SJCRH30 (cell line): ENCODE measurements at regions not wholly inside any gene's neighbourhood (a gene's known extent, or its start where the extent isn't known, plus 50 kb on each side); places are given as distances from the start of the nearest gene placed in this dataset.
"Not testable (repeated sequence)": the region's sequence is repeated elsewhere in the genome, so short reads cannot be mapped to it uniquely, and the experiment has no call there.

Source experiments
- DNase-seq, 2 experiments: peaks; one replicate each; pipeline ENCODE4 v3.0.0-alpha.2; 2015 to 2020
- H3K27ac ChIP-seq: fragments of 250-450 bp; sonication (Bioruptor Pico); 2 replicates; pipeline ENCODE4 v1.5.1; 2020; ENCODE audit warnings: mild to moderate bottlenecking, moderate library complexity
- H3K27me3 ChIP-seq: fragments of 250-450 bp; sonication (Bioruptor Pico); 2 replicates; pipeline ENCODE4 v1.5.1; 2020; ENCODE audit warnings: mild to moderate bottlenecking, moderate library complexity
- H3K36me3 ChIP-seq: fragments of 250-450 bp; sonication (Bioruptor Pico); 2 replicates; pipeline ENCODE4 v1.5.1; 2020; ENCODE audit warnings: mild to moderate bottlenecking, moderate library complexity
- H3K4me1 ChIP-seq: fragments of 250-450 bp; sonication (Bioruptor Pico); 2 replicates; pipeline ENCODE4 v1.5.1; 2020; ENCODE audit warnings: mild to moderate bottlenecking, moderate library complexity
- H3K4me3 ChIP-seq: fragments of 250-450 bp; sonication (Bioruptor Pico); 2 replicates; pipeline ENCODE4 v1.5.1; 2020; ENCODE audit warnings: mild to moderate bottlenecking, moderate library complexity
- H3K9me3 ChIP-seq: fragments of 250-450 bp; sonication (Bioruptor Pico); replicated peaks from 2 replicates; pipeline ENCODE4 v1.5.1; 2020; ENCODE audit warnings: mild to moderate bottlenecking, moderate library complexity

DNA sequence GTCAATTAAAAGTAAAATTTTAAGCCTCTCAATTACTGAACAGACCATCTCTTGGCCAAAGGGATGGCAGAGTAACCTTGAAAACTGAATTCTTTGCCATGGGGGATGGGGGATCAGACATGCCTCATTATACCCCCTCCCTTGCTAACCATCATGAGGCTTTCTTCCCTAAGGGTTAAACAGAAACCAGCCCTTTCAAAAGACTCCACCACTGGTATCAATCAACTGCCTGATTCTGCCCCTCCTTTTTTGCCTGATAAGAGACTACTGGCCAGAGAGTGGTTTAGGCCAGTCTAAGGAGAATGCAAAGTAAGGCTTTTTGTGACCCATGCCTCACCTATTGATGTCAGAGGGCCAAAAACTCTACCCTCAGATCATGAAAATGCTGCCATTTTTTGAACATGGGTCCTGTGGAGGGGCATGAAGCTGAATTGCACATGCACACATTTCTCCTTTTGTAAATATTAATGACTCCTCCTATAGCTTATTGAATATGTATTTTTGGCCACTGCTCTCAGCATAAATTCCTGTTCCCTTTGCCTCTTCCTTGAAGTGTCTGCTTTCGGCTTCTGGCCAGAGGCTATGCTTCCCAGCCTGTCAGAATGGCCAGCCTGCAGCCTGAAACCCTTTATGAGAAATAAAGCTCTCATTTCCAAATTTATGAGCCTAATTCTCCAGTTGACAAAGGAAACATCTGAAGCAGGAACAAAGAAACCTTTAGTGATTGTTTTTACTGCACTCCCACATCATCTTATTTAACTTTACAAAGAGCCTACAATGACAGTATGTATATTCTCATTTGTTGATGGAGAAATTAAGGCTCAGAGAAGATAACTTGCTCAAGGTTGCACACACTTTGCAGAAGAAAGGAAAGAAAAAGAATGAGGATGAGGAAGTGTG, 270.7 kb upstream of the CELF4 start:
- Histone ChIP-seq H3K27ac (no peak overlapping the region), H3K9me3 (no peaks in the 10 kb centered on the region), H3K27me3 (no peaks in the 10 kb centered on the region), H3K36me3 (no peaks in the 10 kb centered on the region), H3K4me3 (no peak overlapping the region), H3K4me1 (no peaks in the 10 kb centered on the region)
- no peak for DNase-seq

DNA sequence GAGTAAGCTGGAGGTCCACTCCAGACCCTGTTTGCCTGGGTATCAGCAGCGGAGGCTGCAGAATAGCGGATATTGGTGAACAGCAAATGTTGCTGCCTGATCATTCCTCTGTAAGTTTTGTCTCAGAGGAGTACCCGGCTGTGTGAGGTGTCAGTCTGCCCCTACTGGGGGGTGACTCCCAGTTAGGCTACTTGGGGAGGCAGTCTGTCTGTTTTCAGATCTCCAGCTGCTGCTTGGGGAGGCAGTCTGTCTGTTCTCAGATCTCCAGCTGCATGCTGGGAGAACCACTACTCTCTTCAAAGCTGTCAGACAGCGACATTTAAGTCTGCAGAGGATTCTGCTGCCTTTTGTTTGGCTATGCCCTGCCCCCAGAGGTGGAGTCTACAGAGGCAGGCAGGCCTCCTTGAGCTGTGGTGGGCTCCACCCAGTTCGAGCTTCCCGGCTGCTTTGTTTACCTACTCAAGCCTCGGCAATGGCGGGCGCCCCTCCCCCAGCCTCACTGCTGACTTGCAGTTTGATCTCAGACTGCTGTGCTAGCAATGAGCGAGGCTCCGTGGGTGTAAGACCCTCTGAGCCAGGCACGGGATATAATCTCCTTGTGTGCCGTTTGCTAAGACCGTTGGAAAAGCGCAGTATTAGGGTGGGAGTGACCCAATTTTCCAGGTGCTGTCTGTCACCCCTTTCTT, 266.6 kb upstream of the CELF4 start:
- H3K4me3 ChIP-seq, DNase-seq, H3K27me3 ChIP-seq, H3K36me3 ChIP-seq, H3K9me3 ChIP-seq, H3K4me1 ChIP-seq, H3K27ac ChIP-seq: not testable (repeated sequence)

DNA sequence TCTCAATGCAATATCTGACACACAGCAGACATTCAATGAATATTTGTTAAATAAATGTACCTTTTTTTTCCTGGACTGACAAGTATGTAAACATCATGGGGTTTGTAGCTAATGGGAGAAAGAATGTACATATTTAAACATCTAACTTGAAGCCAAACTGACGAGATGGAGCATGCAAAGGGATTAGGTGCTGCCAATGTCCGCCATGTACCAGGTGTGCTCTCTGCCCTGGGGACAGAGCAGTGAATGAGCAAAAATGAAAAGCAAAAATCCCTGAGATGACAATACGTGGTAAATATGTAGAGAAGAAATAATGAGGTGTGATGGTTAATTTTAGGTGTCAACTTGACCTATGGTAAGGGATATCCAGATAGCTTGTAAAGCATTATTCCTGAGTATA, 247.4 kb upstream of the CELF4 start:
- H3K4me3 ChIP-seq, result no peak overlapping the region
- no peaks in the 10 kb centered on the region for H3K9me3 ChIP-seq
- no peaks in the 10 kb centered on the region for H3K4me1 ChIP-seq
- no peak for DNase-seq
- no peaks in the 10 kb centered on the region for H3K27me3 ChIP-seq
- no peak overlapping the region for H3K27ac ChIP-seq
- no peaks in the 10 kb centered on the region for H3K36me3 ChIP-seq

DNA sequence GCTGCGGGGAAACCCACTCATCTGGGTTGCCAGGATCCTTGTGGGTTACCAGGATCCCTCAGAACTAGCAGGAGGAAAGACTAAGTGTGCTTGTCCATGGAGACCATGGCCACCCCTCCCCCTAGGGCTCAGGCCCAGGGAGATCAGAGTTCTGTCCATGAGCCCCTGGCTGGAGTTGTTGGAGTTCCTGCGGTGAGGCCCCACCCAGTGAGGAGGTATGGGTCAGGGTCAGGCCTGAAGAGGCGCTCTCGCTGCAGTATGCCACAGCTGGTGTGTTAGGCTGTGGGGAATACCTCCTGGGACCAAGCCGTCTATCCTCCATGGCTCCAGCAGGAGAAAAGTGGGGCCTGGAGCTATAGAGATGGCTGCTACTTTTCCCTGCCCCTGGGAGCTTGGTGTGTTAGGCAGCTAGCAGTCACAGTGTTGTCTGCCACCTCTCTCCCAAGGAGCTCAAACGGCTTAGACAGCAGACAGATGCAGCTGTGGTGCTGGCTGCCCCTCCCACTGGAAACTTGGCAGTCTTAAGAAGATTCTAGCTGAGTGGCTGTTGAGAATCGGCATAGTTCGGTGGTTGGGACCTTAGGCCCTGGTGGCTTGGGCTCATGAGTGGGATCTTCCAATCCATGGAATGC, 240.3 kb upstream of the CELF4 start:
- no peaks in the 10 kb centered on the region for H3K4me1 ChIP-seq
- DNase-seq, result no peak
- no peaks in the 10 kb centered on the region for H3K27me3 ChIP-seq
- H3K9me3 ChIP-seq, result no peaks in the 10 kb centered on the region
- H3K36me3 ChIP-seq, result no peaks in the 10 kb centered on the region
- H3K4me3 ChIP-seq, result no peak overlapping the region
- no peak overlapping the region for H3K27ac ChIP-seq

DNA sequence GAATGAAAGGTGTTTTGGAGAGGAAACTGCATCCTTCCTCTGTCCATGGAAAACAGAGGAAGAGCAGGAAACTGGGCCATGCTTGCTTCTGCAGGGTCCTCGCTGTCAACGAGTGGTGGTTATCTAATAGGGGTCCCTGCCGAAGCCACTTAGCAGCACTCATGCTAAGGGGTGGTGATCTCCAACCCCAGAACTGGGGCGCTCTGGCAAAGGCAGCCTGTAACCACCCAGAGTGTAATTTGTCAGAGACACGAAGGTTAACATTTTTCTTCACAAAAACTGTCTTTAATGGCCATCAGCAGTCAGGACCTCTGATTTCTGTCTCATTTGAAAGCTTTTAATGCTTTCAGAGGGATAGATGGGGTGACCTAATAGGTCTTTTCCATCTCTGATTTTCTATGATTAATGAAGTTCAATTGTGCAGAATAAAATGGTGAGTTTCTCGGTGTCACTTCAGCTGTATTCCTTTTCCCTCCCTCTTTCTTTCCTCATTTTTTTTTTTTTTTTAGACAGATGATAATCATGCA, 231.3 kb upstream of the CELF4 start:
- Histone ChIP-seq H3K4me1 (no peaks in the 10 kb centered on the region), H3K27me3 (no peaks in the 10 kb centered on the region), H3K9me3 (no peaks in the 10 kb centered on the region), H3K27ac (no peak overlapping the region), H3K4me3 (no peak overlapping the region), H3K36me3 (no peaks in the 10 kb centered on the region)
- no peak for DNase-seq

DNA sequence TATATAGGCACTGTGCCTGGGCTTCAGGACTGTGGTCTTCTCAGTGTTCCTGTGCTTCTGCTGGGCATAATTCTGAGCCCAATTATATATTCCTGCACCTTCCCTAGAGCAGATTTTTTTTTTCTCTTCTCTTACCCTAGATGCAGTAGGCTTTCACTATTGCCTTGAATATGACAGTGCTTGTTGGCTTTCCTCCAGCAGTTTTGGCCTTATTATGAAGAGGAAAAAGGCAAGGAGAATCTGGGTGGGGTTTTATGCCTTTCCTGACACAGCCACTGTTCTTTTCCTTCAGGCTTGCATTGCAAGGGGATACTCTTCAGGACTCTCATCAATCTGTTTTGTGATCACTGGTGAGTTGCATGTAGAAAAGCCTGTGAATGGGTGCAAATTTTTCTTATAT, 221.9 kb upstream of the CELF4 start:
- DNase-seq, result no peak
- Histone ChIP-seq H3K9me3 (no peaks in the 10 kb centered on the region), H3K36me3 (no peaks in the 10 kb centered on the region), H3K27me3 (no peaks in the 10 kb centered on the region), H3K4me3 (no peak overlapping the region), H3K27ac (no peak overlapping the region), H3K4me1 (no peaks in the 10 kb centered on the region)

DNA sequence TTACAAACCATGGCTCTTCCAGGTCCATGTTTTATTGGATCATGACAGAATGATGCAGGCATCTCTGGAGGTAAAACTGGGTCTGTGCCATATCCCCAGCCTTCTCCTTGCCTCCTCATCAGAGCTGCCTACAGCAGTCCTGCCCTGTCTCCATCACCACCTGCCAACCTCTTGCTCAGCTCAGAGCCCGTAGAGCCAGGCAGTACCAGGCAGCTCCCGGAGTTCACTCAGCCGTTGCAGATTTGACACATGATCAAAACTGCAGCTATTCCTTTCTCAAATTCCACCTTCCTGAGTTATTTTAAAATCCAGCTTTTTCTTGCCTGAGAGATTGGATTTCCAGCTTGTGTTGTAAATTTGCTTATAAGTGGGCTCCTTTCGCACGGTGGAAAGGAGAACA, 218.2 kb upstream of the CELF4 start:
- no peaks in the 10 kb centered on the region for H3K4me1 ChIP-seq
- no peak overlapping the region for H3K27ac ChIP-seq

DNA sequence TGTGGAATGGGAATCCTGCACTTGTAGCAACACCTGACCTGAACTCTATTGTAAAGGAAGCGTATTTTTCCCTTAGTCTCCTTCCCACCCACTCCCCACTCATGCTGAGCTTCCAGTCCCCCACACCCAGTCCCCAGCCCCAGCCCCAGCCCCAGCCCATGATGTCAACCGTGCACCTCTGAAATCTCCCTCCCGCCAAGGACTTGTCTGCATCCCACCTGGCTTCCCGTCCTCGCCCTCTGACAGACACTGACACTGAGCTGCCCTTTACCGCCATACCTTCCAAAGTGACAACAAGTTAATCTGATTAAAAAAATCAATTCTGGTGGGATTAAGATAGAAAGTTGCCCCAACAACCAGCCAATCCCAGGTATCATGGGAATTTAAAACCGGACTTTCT, 213.6 kb upstream of the CELF4 start:
- H3K27ac ChIP-seq, result no peak overlapping the region

More for the DNA sequence above, 218.2 kb upstream of the CELF4 start:
- H3K27me3 ChIP-seq, result no peaks in the 10 kb centered on the region
- no peaks in the 10 kb centered on the region for H3K36me3 ChIP-seq
- DNase-seq, result no peak
- no peak overlapping the region for H3K4me3 ChIP-seq
- no peaks in the 10 kb centered on the region for H3K9me3 ChIP-seq

DNA sequence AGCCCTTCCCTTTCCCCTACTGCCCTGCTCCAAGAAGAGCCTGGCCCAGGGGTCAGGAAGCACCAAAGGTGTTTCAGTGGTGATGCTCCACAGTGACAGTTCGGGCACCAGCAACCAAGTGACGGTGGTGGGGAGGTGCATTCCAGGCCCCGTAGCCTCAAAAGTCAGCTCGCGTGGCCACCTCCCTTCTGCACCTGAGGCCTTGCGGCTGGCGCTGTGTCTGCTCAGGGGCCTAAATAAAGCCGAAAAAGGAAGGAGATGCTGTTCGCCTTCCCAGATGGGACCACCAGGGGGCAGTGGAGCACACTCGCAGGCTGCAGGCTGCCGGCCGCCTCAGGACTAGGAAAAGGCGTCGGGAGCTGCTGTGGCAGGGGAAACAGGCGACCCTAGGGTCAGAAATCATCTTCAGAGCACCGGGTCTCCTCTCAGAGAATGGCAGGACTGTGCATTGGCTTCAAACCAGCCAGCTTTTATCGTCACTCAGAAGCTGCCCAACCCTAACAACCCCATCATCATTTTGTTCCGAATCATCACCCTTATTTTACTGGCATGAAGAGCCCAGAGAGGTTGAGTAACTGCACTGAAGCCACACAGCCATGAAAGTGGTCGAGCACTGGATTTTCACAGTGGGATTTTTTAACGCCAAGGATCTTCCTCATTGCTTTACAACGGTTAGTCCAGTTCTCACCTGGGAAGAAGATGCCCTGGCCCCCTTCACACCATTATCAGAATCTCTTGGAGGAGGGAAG, 213.0 kb upstream of the CELF4 start:
- H3K36me3 ChIP-seq, result no peaks in the 10 kb centered on the region
- H3K27me3 ChIP-seq, result no peaks in the 10 kb centered on the region
- no peak overlapping the region for H3K27ac ChIP-seq
- peak; percentile 40 to 58 for DNase-seq
- no peaks in the 10 kb centered on the region for H3K9me3 ChIP-seq
- no peaks in the 10 kb centered on the region for H3K4me1 ChIP-seq
- H3K4me3 ChIP-seq, result no peak overlapping the region

More for the DNA sequence above, 213.6 kb upstream of the CELF4 start:
- Histone ChIP-seq H3K9me3 (no peaks in the 10 kb centered on the region), H3K36me3 (no peaks in the 10 kb centered on the region), H3K27me3 (no peaks in the 10 kb centered on the region), H3K4me3 (no peak overlapping the region), H3K4me1 (no peaks in the 10 kb centered on the region)
- no peak for DNase-seq

DNA sequence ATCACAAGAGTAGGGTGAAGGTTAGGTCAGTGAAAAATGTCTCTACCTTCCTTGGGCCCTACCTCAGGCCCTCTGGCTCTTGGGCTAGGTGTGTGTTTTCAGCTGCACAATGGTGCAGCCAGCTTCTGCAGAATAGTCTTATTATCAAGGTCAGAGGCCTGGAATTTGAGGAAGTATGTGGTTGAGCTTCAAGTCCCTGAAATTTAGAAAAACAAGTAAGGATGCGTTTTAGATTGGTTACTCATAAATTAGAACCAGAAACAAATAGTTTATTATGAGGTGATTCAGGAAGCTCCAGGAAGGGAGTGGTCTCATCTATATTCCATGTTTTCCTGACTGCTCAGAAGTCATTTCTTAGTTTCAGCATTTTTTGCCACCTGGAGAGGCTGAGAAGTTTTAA, 204.2 kb upstream of the CELF4 start:
- no peaks in the 10 kb centered on the region for H3K36me3 ChIP-seq
- H3K9me3 ChIP-seq, result no peaks in the 10 kb centered on the region
- H3K27ac ChIP-seq, result no peak overlapping the region
- no peak for DNase-seq
- no peak overlapping the region for H3K4me3 ChIP-seq
- no peaks in the 10 kb centered on the region for H3K4me1 ChIP-seq
- H3K27me3 ChIP-seq, result no peaks in the 10 kb centered on the region

DNA sequence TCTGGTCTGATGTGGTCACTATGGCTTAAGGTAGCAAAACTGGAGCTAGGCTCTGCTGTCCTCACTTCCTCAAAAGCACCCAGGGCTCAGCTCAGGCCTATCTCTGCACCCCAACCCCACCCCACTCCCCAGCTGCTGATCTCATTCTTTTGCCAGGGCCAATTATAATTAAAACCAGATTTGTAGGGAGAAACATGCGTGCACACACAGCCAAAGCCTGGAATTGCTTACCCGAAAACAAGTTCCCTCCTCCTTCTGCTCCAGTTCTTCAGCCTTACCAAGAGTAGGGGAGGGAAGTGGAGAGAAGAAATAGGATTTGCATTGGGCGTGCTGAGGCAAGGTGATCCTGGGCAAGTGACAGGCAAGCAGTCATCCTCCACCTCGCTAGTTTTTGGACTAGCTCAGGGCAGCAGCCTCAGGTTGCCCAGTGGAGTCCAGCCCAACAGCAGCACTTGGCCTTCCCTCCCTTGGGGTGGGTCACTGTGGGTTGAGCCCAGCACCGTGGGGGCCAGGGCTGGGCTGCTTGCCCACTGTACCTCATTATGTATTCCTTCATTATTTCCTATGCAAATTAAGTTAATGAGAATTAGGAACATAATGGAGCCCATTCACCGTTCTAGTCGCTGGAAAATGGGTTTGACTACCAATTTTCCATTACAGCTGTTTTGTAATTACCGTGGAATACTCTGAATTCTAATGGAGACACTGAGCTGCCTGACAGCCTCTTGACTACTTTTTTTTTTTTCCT, 199.1 kb upstream of the CELF4 start:
- H3K9me3 ChIP-seq, result no peaks in the 10 kb centered on the region
- no peak overlapping the region for H3K27ac ChIP-seq
- no peak overlapping the region for H3K4me3 ChIP-seq
- no peaks in the 10 kb centered on the region for H3K27me3 ChIP-seq
- no peaks in the 10 kb centered on the region for H3K36me3 ChIP-seq
- no peak for DNase-seq
- H3K4me1 ChIP-seq, result no peaks in the 10 kb centered on the region

DNA sequence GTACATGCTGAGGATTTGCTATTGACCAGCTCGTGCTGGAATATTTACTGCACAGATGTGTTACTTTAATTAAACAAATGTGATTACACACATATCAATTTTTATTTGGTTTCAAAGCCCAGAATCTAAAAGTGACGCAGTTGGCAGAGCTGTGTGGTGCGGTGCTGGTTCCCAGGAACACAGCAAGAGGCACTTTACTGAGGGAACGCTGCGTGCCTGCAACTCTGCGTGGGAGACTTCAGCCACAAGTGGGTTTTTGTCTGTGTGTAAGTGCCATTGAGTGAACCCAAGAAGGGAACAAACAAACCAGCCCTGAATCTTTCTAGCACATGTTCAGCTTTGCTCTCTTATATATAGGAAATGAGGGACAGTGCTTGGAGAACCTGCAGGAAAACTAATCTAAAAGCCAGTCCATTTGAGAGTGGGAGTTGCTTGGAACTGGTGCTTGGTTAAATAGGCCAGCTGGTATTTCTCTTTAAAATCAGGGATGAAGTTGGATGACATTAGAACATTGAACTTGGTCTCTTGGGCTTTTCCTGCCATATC, 196.6 kb upstream of the CELF4 start:
- no peak overlapping the region for H3K27ac ChIP-seq
- H3K4me1 ChIP-seq, result no peaks in the 10 kb centered on the region
- no peaks in the 10 kb centered on the region for H3K36me3 ChIP-seq
- H3K9me3 ChIP-seq, result no peaks in the 10 kb centered on the region
- DNase-seq, result no peak
- no peaks in the 10 kb centered on the region for H3K27me3 ChIP-seq
- no peak overlapping the region for H3K4me3 ChIP-seq

DNA sequence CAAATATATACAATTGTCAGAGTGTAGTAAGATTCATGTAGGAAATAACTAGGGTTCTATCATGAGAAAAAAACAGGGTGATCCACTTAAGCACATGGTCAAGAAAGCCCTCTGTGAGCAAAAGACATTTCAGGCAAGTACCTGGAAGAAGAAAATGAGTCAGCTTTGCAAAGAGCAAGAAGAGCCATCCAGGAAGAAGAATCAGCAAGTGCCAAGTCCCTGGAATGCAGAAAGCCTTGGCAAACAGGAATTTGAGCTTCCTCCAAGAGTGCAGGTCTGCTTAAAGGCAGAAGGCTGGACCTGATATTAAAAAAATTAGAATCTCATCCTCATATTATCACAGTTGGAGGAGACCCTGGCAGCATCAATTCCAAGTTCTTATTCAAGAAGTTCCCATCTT, 188.5 kb upstream of the CELF4 start:
- H3K36me3 ChIP-seq, result no peaks in the 10 kb centered on the region
- no peak for DNase-seq
- no peaks in the 10 kb centered on the region for H3K27me3 ChIP-seq
- H3K27ac ChIP-seq, result no peak overlapping the region
- no peak overlapping the region for H3K4me3 ChIP-seq
- H3K4me1 ChIP-seq, result no peaks in the 10 kb centered on the region
- H3K9me3 ChIP-seq, result no peaks in the 10 kb centered on the region

DNA sequence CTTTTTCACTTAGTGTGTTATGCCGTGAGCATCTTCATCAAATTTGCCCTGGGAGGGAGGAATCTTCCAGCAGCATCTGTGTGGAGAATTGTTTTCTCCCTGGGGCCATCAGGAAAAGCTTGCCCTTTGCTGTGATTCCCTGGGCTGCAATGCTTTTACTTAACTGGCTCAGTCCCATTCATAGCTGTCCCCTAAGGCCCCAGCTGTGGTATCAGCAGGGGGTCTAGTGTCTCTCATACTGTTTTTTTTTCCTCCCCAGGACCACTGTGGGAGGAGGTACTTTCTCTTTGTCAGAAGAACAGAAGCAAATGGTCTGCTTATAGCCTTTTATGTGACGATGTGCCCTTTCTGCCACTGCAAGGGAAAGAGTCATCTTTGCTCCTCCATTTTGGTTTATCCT, 176.8 kb upstream of the CELF4 start:
- H3K4me1 ChIP-seq, result no peaks in the 10 kb centered on the region
- no peak overlapping the region for H3K27ac ChIP-seq
- no peaks in the 10 kb centered on the region for H3K9me3 ChIP-seq
- H3K4me3 ChIP-seq, result no peak overlapping the region
- DNase-seq, result peak in 1 of 2 experiments; percentile 13
- H3K36me3 ChIP-seq, result no peaks in the 10 kb centered on the region
- no peaks in the 10 kb centered on the region for H3K27me3 ChIP-seq
